ENCODE measurements at regions not wholly inside any gene's neighbourhood (a gene's known extent, or its start where the extent isn't known, plus 50 kb on each side); places are given as distances from the start of the nearest gene placed in this dataset.
A peak's percentile ranks its signal among the peaks of the same experiment; 100 is the strongest.

DNA sequence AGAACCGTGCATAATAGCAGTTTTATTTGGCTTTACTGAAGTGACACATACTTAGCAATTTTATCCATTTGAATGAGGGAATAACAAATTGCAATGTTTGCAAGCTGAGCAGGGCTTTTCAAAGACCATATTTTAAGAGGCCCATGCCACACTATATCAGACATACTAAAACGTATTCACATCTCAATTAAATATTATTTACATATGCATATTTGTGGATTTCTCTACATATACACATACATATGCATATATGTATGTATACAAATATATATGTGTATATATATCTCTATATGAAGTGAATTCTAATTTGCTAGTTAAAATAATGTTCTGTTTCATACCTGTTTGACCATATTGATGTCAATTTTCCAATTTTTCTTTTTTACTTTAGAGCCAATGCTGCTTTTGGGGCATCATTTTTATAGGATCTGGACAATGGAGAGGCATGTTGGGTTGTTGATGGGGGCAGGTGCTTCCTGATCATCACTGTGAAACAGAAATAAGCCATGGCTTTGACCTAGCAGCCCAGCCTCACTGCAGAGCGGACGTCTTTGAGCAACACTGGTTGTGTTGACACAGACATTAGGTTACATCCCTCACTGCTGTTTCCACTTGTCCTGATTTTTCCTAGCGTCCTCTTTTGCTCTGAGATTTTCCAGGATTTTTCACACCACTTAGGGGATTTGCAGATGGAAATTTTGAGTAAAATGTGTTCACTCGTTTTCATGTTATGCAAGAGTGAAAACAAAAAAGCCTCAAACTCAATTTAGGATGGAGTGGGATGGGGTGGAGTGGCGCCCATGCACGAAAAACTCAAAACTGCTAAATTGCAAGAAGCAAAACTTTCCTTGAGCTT lies 56.9 kb downstream of the RDH14 start:
- no peak for DNase-seq (ENCODE audit: low spot score)

- no peak for DNase-seq (ENCODE audit: low spot score)
These were observed 58.3 kb downstream of the RDH14 start for GRCh38 chr2:18502142-18502541.

DNA sequence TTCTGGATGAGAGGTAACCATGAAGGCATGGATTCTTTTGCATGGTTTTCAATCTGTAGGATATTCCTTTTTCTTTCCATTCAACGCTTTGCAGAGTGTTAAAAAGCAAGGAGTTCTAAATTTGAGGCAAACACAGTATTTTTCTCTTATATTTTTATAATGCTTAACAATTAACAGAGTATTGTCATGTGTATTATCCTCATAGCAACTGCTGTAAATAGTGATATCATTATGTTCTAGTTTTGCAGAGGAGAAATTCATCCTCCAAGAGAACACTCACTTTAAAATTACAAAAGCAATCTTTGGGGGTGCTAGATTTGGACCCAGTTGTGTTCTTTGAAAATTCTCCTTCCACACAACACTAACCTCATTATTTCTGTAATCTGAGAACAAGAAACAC lies 58.7 kb downstream of the RDH14 start:
- DNase-seq (ENCODE audit: low spot score) = no peak

- no peak for DNase-seq (ENCODE audit: low spot score)
These were observed 59.3 kb downstream of the RDH14 start for GRCh38 chr2:18501156-18501555.

GRCh38 chr2:18500333-18500732 lies 60.1 kb downstream of the RDH14 start:
- DNase-seq (ENCODE audit: low spot score) = no peak

GRCh38 chr2:18498531-18498930 lies 61.9 kb downstream of the RDH14 start:
- no peak for DNase-seq (ENCODE audit: low spot score)

GRCh38 chr2:18496516-18496915 lies 63.9 kb downstream of the RDH14 start:
- no peak for DNase-seq (ENCODE audit: low spot score)

DNA sequence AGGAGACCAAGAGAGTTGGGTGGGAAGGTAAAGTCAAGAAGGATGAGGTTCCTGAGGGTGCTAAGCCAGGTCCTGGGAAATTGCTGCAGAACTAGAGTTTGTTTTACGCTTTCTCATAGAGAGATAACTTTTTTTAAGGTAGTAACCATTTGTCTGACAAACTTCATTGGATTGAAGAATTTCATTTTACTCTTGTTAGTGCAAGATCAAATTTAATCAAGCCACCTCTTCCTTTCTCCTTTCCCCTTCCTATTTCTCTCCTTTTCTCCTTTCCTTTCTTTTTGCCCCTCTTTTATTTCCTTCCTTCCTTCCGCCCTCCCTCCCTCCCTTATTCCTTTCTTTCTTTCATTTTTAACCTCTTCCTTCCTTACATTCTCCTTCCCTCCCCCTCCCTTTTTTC lies 65.4 kb downstream of the RDH14 start:
- no peak for DNase-seq (ENCODE audit: low spot score)

DNA sequence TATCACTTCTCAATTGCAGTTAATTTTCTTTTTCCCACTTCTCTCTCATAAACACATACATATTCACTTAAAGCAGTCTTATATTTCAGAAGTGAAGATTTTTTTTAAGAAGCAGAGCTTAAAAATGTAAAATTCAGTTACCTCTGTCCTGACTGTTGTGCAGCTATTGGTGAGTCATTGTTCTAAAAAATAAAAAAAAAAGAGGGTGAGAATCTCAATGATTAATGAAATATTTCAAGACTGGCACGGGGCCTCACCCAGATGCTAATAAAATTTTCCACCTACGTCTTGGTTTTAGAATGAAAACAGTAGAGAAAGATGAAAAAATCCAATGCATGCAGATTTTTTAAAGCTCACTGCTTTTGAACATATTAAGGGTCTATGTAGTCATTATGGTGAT lies 67.7 kb downstream of the RDH14 start:
- no peak for DNase-seq (ENCODE audit: low spot score)

DNA sequence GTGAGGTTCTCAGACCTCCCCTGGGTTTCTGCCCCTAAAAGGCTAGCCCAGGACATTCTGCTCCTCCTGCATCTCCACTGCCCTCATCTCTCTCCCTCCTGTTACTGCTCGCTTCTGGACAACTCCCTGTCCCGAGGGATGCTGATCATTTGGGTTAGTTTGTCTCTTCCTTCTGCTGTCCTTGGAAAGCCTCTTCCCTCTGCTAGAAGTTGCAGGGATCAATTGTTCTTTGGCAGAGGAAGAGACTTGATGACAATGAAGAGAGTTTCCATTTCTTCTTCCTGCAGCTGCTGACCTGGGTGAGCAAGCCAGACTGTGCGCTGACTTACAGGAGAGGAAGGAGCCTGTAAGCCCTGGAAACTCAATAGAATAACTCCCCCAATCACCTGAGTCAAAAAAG lies 68.9 kb downstream of the RDH14 start:
- no peak for DNase-seq (ENCODE audit: low spot score)

DNA sequence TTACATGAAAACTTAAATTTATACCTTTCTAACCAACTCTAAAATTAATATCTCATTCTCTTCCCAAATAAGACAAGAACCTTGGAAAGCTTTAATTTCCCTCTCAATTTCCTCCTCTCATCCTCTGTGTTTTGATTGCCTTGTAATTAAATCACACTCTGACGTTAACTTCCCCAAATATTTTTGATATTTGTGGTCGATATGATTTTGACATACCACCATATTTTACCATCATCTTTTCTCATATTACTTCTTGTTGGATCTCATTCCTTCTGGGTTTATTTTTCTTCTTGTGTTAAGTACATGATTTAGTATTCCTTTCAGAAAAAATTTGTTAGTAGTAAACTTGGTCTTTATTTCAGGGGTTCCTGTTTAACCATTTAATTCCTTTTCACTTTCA lies 69.6 kb downstream of the RDH14 start:
- DNase-seq (ENCODE audit: low spot score) = no peak

GRCh38 chr2:18487106-18487913 lies 73.1 kb downstream of the RDH14 start:
- no peak for DNase-seq (ENCODE audit: low spot score)

DNA sequence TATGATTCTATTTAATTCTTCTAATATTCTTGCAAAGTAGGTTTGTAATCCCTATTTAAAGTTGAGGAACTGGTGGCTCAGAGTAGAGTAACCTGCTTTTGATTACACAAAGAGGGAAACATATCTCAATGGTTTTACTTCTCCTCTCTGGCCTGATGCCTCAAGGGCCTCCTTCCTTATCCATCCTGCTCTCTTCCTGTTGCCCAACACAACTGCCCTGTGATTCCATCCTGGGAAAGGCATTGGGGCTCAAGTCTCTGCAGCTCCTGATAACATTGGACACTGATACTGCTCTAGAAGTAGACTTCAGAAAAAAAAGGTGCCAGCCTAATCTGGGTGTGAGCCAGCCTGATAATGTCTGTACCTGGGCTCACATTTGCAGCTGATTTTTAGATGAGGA lies 75.8 kb downstream of the RDH14 start:
- no peak for DNase-seq (ENCODE audit: low spot score)

DNA sequence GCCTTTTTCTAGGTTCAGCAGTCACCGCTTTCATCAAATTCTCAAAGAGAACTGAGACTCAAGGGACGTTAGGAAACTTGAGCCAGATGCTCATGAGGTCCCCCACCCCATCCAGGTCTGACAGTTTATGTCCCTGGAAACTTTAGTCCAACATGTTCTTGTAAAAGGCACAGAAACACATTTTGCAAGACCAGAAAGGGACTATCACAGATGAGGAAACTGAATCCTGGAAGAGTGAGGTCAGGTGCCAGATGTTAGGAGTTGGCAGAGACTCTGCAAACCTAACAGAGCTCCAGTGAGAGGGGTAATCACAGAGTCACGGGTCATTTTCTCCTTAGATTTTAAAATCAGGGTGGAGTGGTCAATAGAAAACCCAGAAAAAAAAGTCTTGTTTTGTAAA lies 76.6 kb downstream of the RDH14 start:
- no peak for DNase-seq (ENCODE audit: low spot score)

DNA sequence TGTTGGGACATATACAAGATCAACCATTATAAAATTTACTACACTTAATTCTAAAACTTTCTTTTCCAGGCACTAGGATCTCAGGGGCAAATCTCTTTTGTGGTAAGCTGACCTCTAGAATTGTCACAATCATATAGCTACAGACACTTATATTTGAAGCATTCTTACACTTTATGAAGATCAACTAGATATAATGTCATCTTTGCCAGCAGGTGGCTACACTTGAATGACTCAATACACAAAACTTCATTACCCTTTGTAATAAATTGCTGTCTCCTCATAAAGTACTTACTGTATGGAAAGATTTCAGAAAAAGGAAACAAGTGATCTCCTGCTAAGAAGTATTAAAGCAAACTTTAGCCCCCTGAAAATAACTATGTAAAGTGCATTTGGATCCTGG lies 77.8 kb downstream of the RDH14 start:
- DNase-seq (ENCODE audit: low spot score) = peak; percentile 32

- no peak for DNase-seq (ENCODE audit: low spot score)
These were observed 80.5 kb downstream of the RDH14 start for GRCh38 chr2:18479947-18480369.

DNA sequence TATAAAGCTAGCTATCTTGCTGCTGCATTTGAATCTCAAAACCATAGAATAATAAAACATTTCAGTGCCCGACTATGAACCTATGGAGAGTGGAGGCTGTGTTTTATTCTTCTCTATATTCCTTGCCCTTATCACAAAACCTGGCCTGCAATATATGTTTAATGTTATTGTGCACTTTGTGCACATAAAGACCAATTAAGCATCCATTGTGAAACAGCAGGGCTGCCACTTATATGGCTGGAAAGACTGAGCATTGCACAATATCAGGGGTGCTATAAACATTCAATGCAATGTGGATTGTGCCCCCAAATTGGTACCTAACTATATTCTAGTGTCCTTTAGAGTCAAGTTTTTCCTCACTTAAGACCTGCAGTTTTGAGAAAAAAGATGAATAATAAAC lies 83.2 kb downstream of the RDH14 start:
- DNase-seq (ENCODE audit: low spot score) = no peak

DNA sequence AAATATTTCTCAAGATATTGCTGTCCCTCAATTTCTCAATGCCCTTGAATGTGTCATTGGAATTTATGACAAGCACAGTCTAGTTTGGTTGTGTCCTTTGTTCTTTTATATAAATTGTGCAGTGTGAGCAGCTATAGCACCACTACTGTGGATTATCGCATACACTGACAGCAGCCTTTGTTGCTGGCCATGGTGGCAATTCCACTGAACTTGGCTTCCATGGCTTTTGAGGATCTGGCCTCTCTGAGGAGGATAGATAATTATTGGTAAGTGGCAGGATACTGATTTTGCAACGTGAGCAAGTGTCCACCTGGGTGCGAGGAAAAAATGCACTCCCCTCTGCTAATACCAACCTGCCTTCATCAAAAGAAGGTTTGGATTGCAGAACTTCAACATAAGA lies 84.0 kb downstream of the RDH14 start:
- DNase-seq (ENCODE audit: low spot score) = no peak

- no peak for DNase-seq (ENCODE audit: low spot score)
These were observed 84.6 kb downstream of the RDH14 start for GRCh38 chr2:18475884-18476283.

DNA sequence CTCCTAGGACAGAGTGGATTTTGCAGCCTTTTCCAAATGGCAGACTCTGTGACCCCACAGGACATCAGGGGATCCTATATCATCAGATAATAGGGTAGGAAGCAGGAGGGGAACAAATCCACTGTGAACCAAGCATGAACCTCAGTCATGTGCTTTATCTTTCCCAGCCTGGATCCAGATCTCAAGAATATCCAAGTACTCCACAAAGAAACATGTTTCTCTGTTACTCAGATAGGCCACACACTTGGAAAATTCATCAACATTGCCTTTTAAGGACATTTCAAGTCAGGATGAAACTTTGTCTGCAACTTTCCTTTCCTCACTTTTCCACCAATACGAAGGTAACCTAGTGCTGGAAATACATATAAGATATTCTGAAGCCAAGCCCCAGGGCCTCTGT lies 85.8 kb downstream of the RDH14 start:
- no peak for DNase-seq (ENCODE audit: low spot score)

DNA sequence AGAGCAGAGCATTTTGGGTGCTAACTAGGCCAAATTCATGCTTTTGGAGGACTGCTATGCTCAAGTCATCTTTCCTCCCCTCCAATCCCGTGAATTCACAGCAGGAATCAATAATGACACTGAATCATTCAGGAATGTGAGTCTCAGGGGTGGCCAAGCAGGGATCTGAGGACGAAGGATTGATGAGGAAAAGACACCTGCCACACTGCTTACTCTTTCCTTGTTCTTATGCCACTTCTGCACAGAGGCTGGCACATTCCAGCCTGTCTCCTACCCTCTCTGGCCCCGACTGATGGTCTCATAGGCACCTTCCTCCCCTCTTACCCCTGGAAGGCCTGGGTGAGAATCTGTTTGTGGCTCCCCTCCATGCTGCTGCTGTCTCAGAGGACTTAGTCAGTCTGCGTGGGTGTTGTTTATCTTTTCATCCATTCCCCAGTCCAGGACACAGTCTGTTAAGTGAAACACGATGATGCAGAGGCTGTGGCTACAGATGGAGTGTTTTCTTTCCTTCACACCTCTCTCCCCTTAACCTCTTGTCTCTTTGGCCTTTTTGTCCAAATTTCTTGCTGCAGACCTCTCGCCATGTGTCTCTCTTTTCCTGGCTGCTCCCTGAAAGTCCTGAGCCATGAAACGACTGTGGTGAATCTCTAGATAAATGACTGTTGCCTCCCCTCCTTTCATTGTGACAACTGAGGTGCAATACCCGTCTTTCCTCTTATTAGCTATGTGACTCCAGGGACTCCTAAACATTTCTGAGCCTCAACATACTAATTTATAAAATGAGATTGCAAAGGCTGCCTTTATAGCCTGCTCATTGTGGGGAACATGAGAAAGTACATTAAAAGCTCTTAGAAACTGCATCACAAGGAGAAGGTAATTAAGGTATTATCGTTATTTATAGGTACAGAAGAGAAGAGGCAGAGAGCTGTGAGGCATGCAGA lies 86.9 kb downstream of the RDH14 start:
- peak; percentile 40 for DNase-seq (ENCODE audit: low spot score)

DNA sequence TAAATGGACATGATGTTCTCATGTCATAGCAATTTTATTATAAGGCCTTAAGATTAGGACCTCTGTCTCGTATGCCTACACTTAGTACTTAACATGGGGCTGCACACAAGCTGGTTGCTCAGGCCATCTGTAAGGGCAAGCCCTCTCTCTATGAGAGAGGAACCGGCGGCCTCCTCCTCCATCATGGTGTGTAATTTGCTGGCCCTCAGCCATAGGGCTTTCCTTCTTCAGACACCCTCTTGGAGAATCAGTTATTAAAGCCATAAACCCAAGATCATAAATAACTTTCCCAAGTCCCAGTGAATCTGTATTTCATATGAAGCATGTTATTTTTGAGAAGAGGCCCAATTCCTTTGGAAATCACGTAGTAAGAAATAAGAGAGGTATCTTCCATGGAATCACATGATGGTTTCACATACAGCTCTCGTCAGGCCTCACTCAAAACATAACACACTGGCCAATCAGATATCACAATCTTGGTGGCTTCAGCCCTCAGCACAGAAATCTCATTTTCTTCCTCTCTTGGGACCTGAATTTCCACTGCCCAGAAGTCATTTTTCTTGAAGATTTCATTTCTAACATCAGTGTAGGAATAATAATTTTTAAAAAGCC lies 92.6 kb downstream of the RDH14 start:
- DNase-seq (ENCODE audit: low spot score) = no peak

All from SW480 (cell line).